ENCODE measurements at regions not wholly inside any gene's neighbourhood (a gene's known extent, or its start where the extent isn't known, plus 50 kb on each side); places are given as distances from the start of the nearest gene placed in this dataset.

GRCh38 chr2:35343135-35343534, 1012.4 kb upstream of the CRIM1 start:
- no peak for DNase-seq (ENCODE audit: extremely low read depth, low read depth)
- H3K4me3 ChIP-seq (replicated peaks; ENCODE audit: low read depth, low read length) = no peak overlapping the region
- peak; percentile 16 for TF ChIP-seq CTCF (IDR thresholded peaks at IDR 0.05; ENCODE audit: low read depth, low read length, missing control alignments)

- DNase-seq (ENCODE audit: extremely low read depth, low read depth) = no peak
- H3K4me3 ChIP-seq (replicated peaks; ENCODE audit: low read depth, low read length) = no peak overlapping the region
- TF ChIP-seq CTCF (IDR thresholded peaks at IDR 0.05; ENCODE audit: low read depth, low read length, missing control alignments) = no peak
Observed at GRCh38 chr2:35339211-35339610, 1016.4 kb upstream of the CRIM1 start.

GRCh38 chr2:35337922-35338321, 1017.7 kb upstream of the CRIM1 start:
- DNase-seq (ENCODE audit: extremely low read depth, low read depth) = no peak
- no peak for TF ChIP-seq CTCF (IDR thresholded peaks at IDR 0.05; ENCODE audit: low read depth, low read length, missing control alignments)
- no peak overlapping the region for H3K4me3 ChIP-seq (replicated peaks; ENCODE audit: low read depth, low read length)

- no peak for TF ChIP-seq CTCF (IDR thresholded peaks at IDR 0.05; ENCODE audit: low read depth, low read length, missing control alignments)
- no peak for DNase-seq (ENCODE audit: extremely low read depth, low read depth)
- H3K4me3 ChIP-seq (replicated peaks; ENCODE audit: low read depth, low read length) = no peak overlapping the region
Observed at GRCh38 chr2:35314049-35314448, 1041.5 kb upstream of the CRIM1 start.

GRCh38 chr2:35301369-35301768, 1054.2 kb upstream of the CRIM1 start:
- DNase-seq (ENCODE audit: extremely low read depth, low read depth) = no peak

GRCh38 chr2:35298493-35298892, 1057.1 kb upstream of the CRIM1 start:
- no peak overlapping the region for H3K4me3 ChIP-seq (replicated peaks; ENCODE audit: low read depth, low read length)
- no peak for DNase-seq (ENCODE audit: extremely low read depth, low read depth)
- no peak for TF ChIP-seq CTCF (IDR thresholded peaks at IDR 0.05; ENCODE audit: low read depth, low read length, missing control alignments)

More at GRCh38 chr2:35301369-35301768, 1054.2 kb upstream of the CRIM1 start:
- no peak for TF ChIP-seq CTCF (IDR thresholded peaks at IDR 0.05; ENCODE audit: low read depth, low read length, missing control alignments)
- H3K4me3 ChIP-seq (replicated peaks; ENCODE audit: low read depth, low read length) = no peak overlapping the region

- DNase-seq (ENCODE audit: extremely low read depth, low read depth) = no peak
- no peak for TF ChIP-seq CTCF (IDR thresholded peaks at IDR 0.05; ENCODE audit: low read depth, low read length, missing control alignments)
- H3K4me3 ChIP-seq (replicated peaks; ENCODE audit: low read depth, low read length) = no peak overlapping the region
Observed at GRCh38 chr2:35297403-35297802, 1058.2 kb upstream of the CRIM1 start.

Data from HFF-Myc (cell line).